ENCODE measurements at regions not wholly inside any gene's neighbourhood (a gene's known extent, or its start where the extent isn't known, plus 50 kb on each side); places are given as distances from the start of the nearest gene placed in this dataset.
"Not testable (repeated sequence)": the region's sequence is repeated elsewhere in the genome, so short reads cannot be mapped to it uniquely, and the experiment has no call there.

DNA sequence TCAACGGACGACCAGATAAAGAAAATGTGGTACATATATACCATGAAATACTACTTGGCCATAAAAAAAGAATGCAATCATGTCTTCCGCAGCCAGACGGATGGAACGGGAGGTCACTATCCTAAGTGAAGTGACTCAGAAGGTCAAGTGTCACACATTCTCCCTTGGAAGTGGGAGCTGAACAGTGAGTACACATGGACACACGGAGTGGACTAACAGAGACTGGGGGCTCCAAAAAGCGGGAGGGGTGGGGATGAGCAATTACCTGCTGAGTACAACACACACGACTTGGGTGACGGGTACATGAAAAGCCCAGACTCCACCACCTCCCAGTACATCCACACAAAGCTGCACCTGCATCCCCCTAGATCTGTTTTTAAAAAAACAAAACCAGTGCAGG is 62.5 kb upstream of the TNK2 start:
- DNase-seq = not testable (repeated sequence)

GRCh38 chr3:195969838-195970776 is 61.8 kb upstream of the TNK2 start:
- not testable (repeated sequence) for DNase-seq

DNA sequence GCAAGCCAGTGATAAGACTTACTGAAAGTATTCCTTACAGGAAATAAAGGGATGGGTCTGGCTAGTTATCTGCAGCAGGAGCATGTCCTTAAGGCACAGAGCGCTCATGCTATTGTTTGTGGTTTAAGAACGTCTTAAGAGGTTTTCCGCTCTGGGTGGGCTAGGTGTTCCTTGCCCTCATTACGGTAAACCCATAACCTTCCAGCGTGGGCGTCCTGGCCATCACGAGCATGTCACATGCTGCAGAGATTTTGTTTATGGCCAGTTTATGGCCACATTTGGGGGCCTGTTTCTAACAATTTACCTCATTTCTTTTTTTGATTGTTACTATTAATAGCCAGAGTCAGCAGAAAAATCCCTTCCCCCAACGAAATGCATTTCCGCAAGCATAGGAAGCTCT is 61.0 kb upstream of the TNK2 start:
- DNase-seq = not testable (repeated sequence)

DNA sequence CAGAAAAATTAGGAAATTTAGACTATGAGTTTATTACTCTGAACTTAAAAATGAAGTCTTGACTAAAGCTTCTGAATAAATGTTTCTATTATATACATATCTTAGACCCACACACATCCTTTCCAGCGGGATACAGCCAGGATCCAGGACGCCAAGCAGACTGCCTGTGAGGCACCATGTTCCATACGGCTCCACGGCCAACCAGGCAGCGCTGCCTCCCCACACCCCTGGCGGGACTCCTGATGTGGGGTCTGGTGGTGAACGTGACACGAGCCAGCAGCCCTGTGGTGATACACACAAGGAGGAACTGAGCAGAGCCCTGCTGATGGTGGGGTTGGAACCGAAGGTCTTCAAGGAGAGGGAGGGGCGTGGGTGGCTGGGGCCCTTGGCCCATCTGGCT is 59.8 kb upstream of the TNK2 start:
- DNase-seq = not testable (repeated sequence)

DNA sequence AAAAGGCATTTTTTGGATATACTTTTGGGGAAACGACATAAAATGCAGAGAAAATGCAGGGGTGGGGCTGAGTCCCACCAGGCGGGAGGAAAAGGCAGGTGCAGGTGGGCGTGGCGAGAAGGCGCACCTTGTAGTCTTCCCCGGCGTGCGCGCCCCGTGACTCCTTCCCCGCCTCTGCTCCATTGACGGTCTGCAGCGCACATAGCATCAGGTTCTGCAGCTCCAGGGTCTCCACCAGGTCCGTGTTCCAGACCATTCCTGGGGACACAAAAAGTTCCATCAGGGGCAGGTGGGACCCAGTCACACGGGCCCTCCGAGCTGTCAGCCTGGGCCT is 59.0 kb upstream of the TNK2 start:
- DNase-seq = not testable (repeated sequence)

- not testable (repeated sequence) for DNase-seq
Observed at GRCh38 chr3:195966563-195967386, 58.4 kb upstream of the TNK2 start.

DNA sequence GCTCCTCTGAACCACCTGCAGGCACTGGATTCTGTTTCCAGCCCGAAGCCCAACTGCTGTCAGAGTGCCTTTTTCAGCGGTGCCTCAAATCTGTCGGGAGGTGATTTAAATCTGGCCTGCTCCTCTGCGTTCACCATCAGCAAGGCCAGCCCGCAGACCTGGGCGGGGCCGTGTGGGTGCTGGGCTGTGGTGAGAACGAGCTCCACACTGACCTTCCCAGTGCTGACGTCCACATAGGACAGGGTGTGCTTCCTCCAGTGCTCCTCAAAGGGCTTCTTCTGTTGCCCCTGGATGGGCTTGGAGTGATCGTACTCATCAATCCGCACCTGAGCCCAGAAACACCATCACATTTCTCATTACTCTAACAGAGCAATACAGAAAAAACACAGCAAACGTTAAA is 56.9 kb upstream of the TNK2 start:
- not testable (repeated sequence) for DNase-seq

GRCh38 chr3:195964318-195965107 is 56.2 kb upstream of the TNK2 start:
- DNase-seq = not testable (repeated sequence)

DNA sequence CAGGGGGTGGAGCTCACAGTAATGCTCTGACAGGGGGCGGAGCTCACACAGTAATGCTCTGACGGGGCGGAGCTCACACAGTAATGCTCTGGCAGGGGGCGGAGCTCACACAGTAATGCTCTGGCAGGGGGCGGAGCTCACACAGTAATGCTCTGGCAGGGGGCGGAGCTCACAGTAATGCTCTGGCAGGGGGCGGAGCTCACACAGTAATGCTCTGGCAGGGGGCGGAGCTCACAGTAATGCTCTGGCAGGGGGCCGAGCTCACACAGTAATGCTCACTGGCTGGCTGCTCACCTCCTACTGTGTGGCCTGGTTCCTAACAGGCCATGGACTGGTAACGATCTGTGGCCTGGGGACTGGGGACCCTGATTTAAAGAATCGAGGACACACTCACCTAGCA is 53.9 kb upstream of the TNK2 start:
- not testable (repeated sequence) for DNase-seq

DNA sequence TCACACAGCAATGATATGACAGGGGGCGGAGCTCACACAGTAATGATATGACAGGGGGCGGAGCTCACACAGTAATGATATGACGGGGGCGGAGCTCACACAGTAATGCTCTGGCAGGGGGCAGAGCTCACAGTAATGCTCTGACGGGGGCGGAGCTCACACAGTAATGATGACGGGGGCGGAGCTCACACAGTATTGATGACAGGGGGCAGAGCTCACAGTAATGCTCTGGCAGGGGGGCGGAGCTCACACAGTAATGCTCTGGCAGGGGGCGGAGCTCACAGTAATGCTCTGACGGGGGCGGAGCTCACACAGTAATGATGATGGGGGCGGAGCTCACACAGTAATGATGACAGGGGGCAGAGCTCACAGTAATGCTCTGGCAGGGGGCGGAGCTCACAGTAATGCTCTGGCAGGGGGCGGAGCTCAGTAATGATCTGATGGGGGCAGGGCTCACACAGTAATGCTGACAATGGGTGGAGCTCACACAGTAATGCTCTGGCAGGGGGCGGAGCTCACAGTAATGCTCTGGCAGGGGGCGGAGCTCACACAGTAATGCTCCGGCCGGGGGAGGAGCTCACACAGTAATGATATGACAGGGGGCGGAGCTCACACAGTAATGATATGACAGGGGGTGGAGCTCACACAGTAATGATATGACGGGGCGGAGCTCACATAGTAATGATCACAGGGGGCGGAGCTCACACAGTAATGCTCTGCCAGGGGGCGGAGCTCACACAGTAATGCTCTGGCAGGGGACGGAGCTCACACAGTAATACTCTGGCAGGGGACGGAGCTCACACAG is 52.8 kb upstream of the TNK2 start:
- DNase-seq = not testable (repeated sequence)

DNA sequence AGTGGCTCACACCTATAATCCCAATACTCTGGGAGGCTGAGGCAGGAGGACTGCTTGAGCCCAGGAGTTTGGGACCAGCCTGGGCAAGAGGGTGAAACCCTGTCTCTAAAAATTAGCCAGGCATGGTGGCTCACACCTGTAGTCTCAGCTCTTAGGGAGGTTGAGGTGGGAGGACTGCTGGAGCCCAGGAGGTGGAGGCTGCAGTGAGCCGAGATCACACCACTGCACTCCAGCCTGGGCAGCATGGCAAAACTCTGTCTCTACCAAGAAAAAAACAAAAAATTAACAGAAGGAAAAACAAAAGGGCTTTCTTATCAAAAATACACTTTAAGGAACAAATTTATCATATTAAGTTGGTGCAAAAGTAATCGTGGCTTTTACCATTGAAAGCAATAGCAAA is 51.8 kb upstream of the TNK2 start:
- DNase-seq = not testable (repeated sequence)

DNA sequence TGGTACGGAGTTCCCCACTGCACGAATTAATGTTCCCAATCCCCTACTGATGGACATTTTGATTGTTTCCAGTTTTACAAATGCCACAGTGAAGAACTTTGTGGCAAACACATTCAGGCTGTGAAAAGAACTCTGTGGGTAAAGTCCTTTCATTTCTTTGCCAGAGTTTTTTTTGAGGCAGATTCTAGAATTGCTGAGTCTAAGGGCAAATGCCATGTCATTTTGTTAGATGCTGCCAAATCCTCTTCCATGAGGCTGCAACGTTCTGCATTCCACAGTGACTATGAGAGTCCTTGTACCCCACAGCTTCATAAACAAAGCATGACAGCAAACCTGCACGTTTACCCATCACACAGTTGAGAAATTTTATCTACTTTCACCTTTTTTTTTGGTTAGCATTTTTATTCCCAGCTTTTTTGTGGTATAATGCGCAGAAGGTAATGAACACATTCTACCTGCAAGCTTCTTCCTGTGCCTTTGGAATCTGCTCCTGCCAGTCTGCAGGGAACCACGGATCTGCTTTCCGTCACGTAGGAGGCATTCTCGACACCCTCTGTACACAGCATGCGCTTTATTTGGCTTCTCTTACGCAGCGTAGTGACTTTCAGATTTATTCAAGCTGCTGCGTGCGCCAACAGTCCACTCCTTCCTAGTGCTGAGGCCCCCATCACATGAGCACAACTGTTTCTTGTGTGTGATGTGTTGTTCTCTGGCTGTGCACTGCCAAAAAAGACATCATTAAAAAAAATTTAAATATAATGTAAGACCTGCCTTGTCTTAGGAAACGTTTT is 51.2 kb upstream of the TNK2 start:
- DNase-seq = not testable (repeated sequence)

DNA sequence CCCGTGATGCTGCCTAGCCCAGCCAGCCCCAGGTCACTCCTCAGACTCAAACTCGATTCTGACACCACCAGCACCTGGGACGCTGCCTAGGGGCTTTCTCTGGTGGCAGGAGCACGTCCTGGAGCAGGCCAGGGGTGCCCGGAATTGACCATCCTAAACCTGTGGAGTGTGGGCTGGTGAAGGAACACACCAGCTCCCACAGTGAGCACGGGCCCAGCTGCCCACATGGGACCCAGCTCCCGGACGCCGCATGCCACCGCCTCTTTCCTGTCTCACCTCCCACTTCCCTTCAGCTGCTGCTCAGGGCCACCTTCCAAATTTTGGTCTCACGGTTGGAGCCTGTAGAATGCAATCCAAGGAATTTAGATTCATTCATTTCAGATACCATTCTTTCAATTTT is 50.4 kb upstream of the TNK2 start:
- DNase-seq = not testable (repeated sequence)
